MM.1S (cell line): ENCODE measurements at regions not wholly inside any gene's neighbourhood (a gene's known extent, or its start where the extent isn't known, plus 50 kb on each side); places are given as distances from the start of the nearest gene placed in this dataset.
A peak's percentile ranks its signal among the peaks of the same experiment; 100 is the strongest.

Experiments used
- DNase-seq: peaks from one replicate; pipeline ENCODE4 v3.0.0-alpha.2; 2015
- H2AFZ ChIP-seq: fragments of 300-600 bp; sonication (generic); 2 replicates; pipeline ENCODE4 v1.6.0; 2016; ENCODE audit warnings: antibody characterized with exemption, low read length
- H3F3A ChIP-seq: fragments of 300-600 bp; sonication (generic); 2 replicates; pipeline ENCODE4 v1.6.1; 2016; ENCODE audit warnings: mild to moderate bottlenecking, antibody characterized with exemption, low read length, moderate library complexity, mixed read lengths; ENCODE audit not compliant: insufficient read depth
- H3K27ac ChIP-seq: fragments of 300-600 bp; sonication (generic); 2 replicates; pipeline ENCODE4 v1.5.1; 2016; ENCODE audit warnings: mild to moderate bottlenecking, low read length
- H3K27me3 ChIP-seq: fragments of 300-600 bp; sonication (generic); replicated peaks from 2 replicates; pipeline ENCODE4 v1.6.0; 2016; ENCODE audit warnings: low read length; ENCODE audit not compliant: insufficient read depth
- H3K36me3 ChIP-seq: fragments of 300-600 bp; sonication (generic); replicated peaks from 2 replicates; pipeline ENCODE4 v1.6.1; 2016; ENCODE audit warnings: mild to moderate bottlenecking, low read length, mixed read lengths; ENCODE audit not compliant: insufficient read depth
- H3K4me1 ChIP-seq: fragments of 300-600 bp; sonication (generic); 2 replicates; pipeline ENCODE4 v1.6.1; 2016; ENCODE audit warnings: low read length, mixed read lengths
- H3K4me2 ChIP-seq: fragments of 300-600 bp; sonication (generic); 2 replicates; pipeline ENCODE4 v1.6.0; 2016; ENCODE audit warnings: low read depth, low read length
- H3K4me3 ChIP-seq: fragments of 300-600 bp; sonication (generic); 2 replicates; pipeline ENCODE4 v1.5.1; 2016; ENCODE audit warnings: low read length, mixed read lengths
- H3K79me2 ChIP-seq: fragments of 300-600 bp; sonication (generic); 2 replicates; pipeline ENCODE4 v1.6.1; 2016; ENCODE audit warnings: mixed run types, low read length, mixed read lengths
- H3K9ac ChIP-seq: fragments of 300-600 bp; sonication (generic); 2 replicates; pipeline ENCODE4 v1.6.1; 2016; ENCODE audit warnings: low read length, mixed read lengths
- H3K9me2 ChIP-seq: fragments of 300-600 bp; sonication (generic); replicated peaks from 2 replicates; pipeline ENCODE4 v1.6.1; 2016; ENCODE audit warnings: mild to moderate bottlenecking, low read length, mixed read lengths; ENCODE audit not compliant: insufficient read depth
- H3K9me3 ChIP-seq: fragments of 300-600 bp; sonication (generic); replicated peaks from 2 replicates; pipeline ENCODE4 v1.6.1; 2016; ENCODE audit warnings: mild to moderate bottlenecking, low read length, mixed read lengths; ENCODE audit not compliant: insufficient read depth
- H4K20me1 ChIP-seq: fragments of 300-600 bp; sonication (generic); 2 replicates; pipeline ENCODE4 v1.6.1; 2016; ENCODE audit warnings: mild to moderate bottlenecking, low read length, moderate library complexity, mixed read lengths; ENCODE audit not compliant: insufficient read depth
- CTCF ChIP-seq: fragments of 300-600 bp; sonication (generic); IDR thresholded peaks from 2 replicates; pipeline ENCODE4 v1.5.1; 2016; ENCODE audit warnings: antibody characterized with exemption, low read length, mixed read lengths
- EZH2 ChIP-seq: fragments of 300-600 bp; sonication (generic); optimal IDR thresholded peaks from 2 replicates; pipeline ENCODE3; 2017; ENCODE audit warnings: low read depth, mild to moderate bottlenecking, antibody characterized with exemption, low read length, mixed read lengths
- EZH2phosphoT487 ChIP-seq: fragments of 300-600 bp; sonication (generic); IDR thresholded peaks from 2 replicates; pipeline ENCODE4 v1.6.1; 2018; ENCODE audit warnings: antibody characterized with exemption, low read length

- Histone ChIP-seq H4K20me1 (no peaks in the 10 kb centered on the region), H3K4me3 (no peak overlapping the region), H2AFZ (no peak overlapping the region), H3K36me3 (no peaks in the 10 kb centered on the region), H3K4me2 (no peak overlapping the region), H3K9ac (no peak overlapping the region), H3K9me2 (no peaks in the 10 kb centered on the region), H3K79me2 (no peaks in the 10 kb centered on the region), H3F3A (no peaks in the 10 kb centered on the region), H3K4me1 (no peaks in the 10 kb centered on the region), H3K27ac (no peak overlapping the region), H3K9me3 (no peaks in the 10 kb centered on the region), H3K27me3 (no peaks in the 10 kb centered on the region)
- TF ChIP-seq CTCF (no peak), EZH2phosphoT487 (no peak), EZH2 (no peak)
- DNase-seq = no peak
Observed at GRCh38 chr5:18312016-18312415, 677.8 kb downstream of the TAF11L14 start.

- DNase-seq = peak; percentile 40
- no peaks in the 10 kb centered on the region for H3K27me3 ChIP-seq
- no peaks in the 10 kb centered on the region for H3F3A ChIP-seq
Observed at GRCh38 chr5:18314192-18314778, 680.0 kb downstream of the TAF11L14 start.

GRCh38 chr5:18321262-18321942, 687.1 kb downstream of the TAF11L14 start:
- no peak for TF ChIP-seq EZH2

More at GRCh38 chr5:18314192-18314778, 680.0 kb downstream of the TAF11L14 start:
- Histone ChIP-seq H4K20me1 (no peaks in the 10 kb centered on the region), H3K36me3 (no peaks in the 10 kb centered on the region), H3K9ac (no peak overlapping the region), H3K9me2 (no peaks in the 10 kb centered on the region), H3K4me3 (no peak overlapping the region), H3K79me2 (no peaks in the 10 kb centered on the region), H3K9me3 (no peaks in the 10 kb centered on the region), H3K27ac (no peak overlapping the region), H2AFZ (no peak overlapping the region), H3K4me1 (no peaks in the 10 kb centered on the region), H3K4me2 (no peak overlapping the region)
- TF ChIP-seq EZH2phosphoT487 = no peak
- TF ChIP-seq CTCF = peak; percentile 51
- TF ChIP-seq EZH2 = no peak

GRCh38 chr5:18323891-18324290, 689.6 kb downstream of the TAF11L14 start:
- no peak overlapping the region for H2AFZ ChIP-seq
- TF ChIP-seq EZH2phosphoT487 = no peak
- TF ChIP-seq EZH2 = no peak
- TF ChIP-seq CTCF = no peak

More at GRCh38 chr5:18321262-18321942, 687.1 kb downstream of the TAF11L14 start:
- no peaks in the 10 kb centered on the region for H4K20me1 ChIP-seq
- no peak for DNase-seq
- H3K4me2 ChIP-seq = no peak overlapping the region
- H3K79me2 ChIP-seq = no peaks in the 10 kb centered on the region
- no peaks in the 10 kb centered on the region for H3K9me3 ChIP-seq
- no peaks in the 10 kb centered on the region for H3K4me1 ChIP-seq
- no peaks in the 10 kb centered on the region for H3K27me3 ChIP-seq
- H3F3A ChIP-seq = no peaks in the 10 kb centered on the region
- H3K4me3 ChIP-seq = no peak overlapping the region
- H3K9me2 ChIP-seq = no peaks in the 10 kb centered on the region
- H3K27ac ChIP-seq = no peak overlapping the region
- no peak overlapping the region for H3K9ac ChIP-seq
- no peak overlapping the region for H2AFZ ChIP-seq
- no peaks in the 10 kb centered on the region for H3K36me3 ChIP-seq

More at GRCh38 chr5:18323891-18324290, 689.6 kb downstream of the TAF11L14 start:
- H3K79me2 ChIP-seq = no peaks in the 10 kb centered on the region
- H3F3A ChIP-seq = no peaks in the 10 kb centered on the region
- H3K4me3 ChIP-seq = no peak overlapping the region
- H3K9me2 ChIP-seq = no peaks in the 10 kb centered on the region
- H3K36me3 ChIP-seq = no peaks in the 10 kb centered on the region
- H4K20me1 ChIP-seq = no peaks in the 10 kb centered on the region
- H3K9ac ChIP-seq = no peak overlapping the region
- H3K9me3 ChIP-seq = no peaks in the 10 kb centered on the region; the same call in 1 of the 2 replicates
- no peak overlapping the region for H3K27ac ChIP-seq
- no peaks in the 10 kb centered on the region for H3K27me3 ChIP-seq
- no peak for DNase-seq
- H3K4me1 ChIP-seq = no peaks in the 10 kb centered on the region
- H3K4me2 ChIP-seq = no peak overlapping the region
